ENCODE measurements at regions not wholly inside any gene's neighbourhood (a gene's known extent, or its start where the extent isn't known, plus 50 kb on each side); places are given as distances from the start of the nearest gene placed in this dataset.

DNA sequence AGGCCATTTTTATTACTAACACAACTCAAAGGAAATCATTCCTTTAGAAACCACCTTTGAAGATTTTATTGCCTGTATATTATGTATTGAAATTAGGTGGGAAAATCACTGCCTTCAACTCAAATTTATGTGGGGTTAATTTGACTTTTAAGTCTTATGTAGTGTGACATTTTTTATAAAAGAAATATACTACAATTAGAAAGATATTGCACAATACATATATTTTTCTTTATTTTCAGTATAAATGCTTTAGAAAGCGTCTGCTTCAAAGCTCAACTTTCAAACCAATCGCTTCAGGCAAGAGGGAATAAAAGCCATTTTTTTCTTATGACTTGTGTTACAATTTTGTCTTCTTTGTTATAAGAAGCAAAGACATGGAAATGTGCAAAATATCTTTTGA, 337.4 kb upstream of the ZWINT start:
- peaks cover 0 to 10% of the 10 kb centered on the region in 2 experiments for H3K9me3 ChIP-seq (ENCODE audit: control insufficient read depth in 1 of 2, insufficient read depth in 1 of 2, low read length in 2 of 2)
- no peaks in the 10 kb centered on the region for H3K27me3 ChIP-seq (ENCODE audit: control insufficient read depth in 1 of 2, insufficient read depth in 2 of 2, low read length in 2 of 2)
- no peaks in the 10 kb centered on the region for H3K36me3 Mint-ChIP-seq (ENCODE audit: low read depth)
- no peaks in the 10 kb centered on the region for H3K36me3 ChIP-seq (ENCODE audit: insufficient read depth, low read length)
- TF ChIP-seq, protein P1, sequence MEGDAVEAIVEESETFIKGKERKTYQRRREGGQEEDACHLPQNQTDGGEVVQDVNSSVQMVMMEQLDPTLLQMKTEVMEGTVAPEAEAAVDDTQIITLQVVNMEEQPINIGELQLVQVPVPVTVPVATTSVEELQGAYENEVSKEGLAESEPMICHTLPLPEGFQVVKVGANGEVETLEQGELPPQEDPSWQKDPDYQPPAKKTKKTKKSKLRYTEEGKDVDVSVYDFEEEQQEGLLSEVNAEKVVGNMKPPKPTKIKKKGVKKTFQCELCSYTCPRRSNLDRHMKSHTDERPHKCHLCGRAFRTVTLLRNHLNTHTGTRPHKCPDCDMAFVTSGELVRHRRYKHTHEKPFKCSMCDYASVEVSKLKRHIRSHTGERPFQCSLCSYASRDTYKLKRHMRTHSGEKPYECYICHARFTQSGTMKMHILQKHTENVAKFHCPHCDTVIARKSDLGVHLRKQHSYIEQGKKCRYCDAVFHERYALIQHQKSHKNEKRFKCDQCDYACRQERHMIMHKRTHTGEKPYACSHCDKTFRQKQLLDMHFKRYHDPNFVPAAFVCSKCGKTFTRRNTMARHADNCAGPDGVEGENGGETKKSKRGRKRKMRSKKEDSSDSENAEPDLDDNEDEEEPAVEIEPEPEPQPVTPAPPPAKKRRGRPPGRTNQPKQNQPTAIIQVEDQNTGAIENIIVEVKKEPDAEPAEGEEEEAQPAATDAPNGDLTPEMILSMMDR (IDR thresholded peaks at IDR 0.05): no peak
- DNase-seq: no peak
- H3K9me3 Mint-ChIP-seq: peaks cover 8% of the 10 kb centered on the region
- ATAC-seq (ENCODE audit: poor library complexity): no peak
- no peak overlapping the region for H3K4me3 Mint-ChIP-seq
- no peak overlapping the region for H3K27ac ChIP-seq (ENCODE audit: low read depth in 1 of 2, low read length in 2 of 2)
- CTCF ChIA-PET: no interaction called here
- no peak overlapping the region for H3K4me3 ChIP-seq (ENCODE audit: low read length)
- no peaks in the 10 kb centered on the region for H3K4me1 ChIP-seq (ENCODE audit: insufficient read depth, low read length)
- POLR2A ChIA-PET: no interaction called here
- no peaks in the 10 kb centered on the region for H3K4me1 Mint-ChIP-seq (ENCODE audit: low read depth)
- no peaks in the 10 kb centered on the region for H3K27me3 Mint-ChIP-seq
- intact Hi-C loops (cut with DNase I, micrococcal nuclease): no loop called here
- no peak overlapping the region for H3K27ac Mint-ChIP-seq

- Mint-ChIP-seq H3K27me3 (no peaks in the 10 kb centered on the region), H3K27ac (no peak overlapping the region), H3K9me3 (peaks cover 4% of the 10 kb centered on the region), H3K4me3 (no peak overlapping the region), H3K4me1 (ENCODE audit: low read depth) (no peaks in the 10 kb centered on the region), H3K36me3 (ENCODE audit: low read depth) (no peaks in the 10 kb centered on the region)
- H3K9me3 ChIP-seq (ENCODE audit: control insufficient read depth in 1 of 2, insufficient read depth in 1 of 2, low read length in 2 of 2): peaks cover 0 to 8% of the 10 kb centered on the region in 2 experiments
- H3K36me3 ChIP-seq (ENCODE audit: insufficient read depth, low read length): no peaks in the 10 kb centered on the region
- ATAC-seq (ENCODE audit: poor library complexity) (no peak), DNase-seq (no peak)
- TF ChIP-seq, protein P1 (IDR thresholded peaks at IDR 0.05): no peak
- no peaks in the 10 kb centered on the region for H3K4me1 ChIP-seq (ENCODE audit: insufficient read depth, low read length)
- H3K27ac ChIP-seq (ENCODE audit: low read depth in 1 of 2, low read length in 2 of 2): no peak overlapping the region
- H3K4me3 ChIP-seq (ENCODE audit: low read length): no peak overlapping the region
- H3K27me3 ChIP-seq (ENCODE audit: control insufficient read depth in 1 of 2, insufficient read depth in 2 of 2, low read length in 2 of 2): no peaks in the 10 kb centered on the region
- ChIA-PET POLR2A (no interaction called here), CTCF (no interaction called here)
- intact Hi-C loops (cut with DNase I, micrococcal nuclease): no loop called here
Observed at GRCh38 chr10:56679578-56679977, 318.5 kb upstream of the ZWINT start.

- H3K27ac ChIP-seq (ENCODE audit: low read depth in 1 of 2, low read length in 2 of 2): no peak overlapping the region
- H3K27ac Mint-ChIP-seq: no peak overlapping the region
- DNase-seq (no peak), ATAC-seq (ENCODE audit: poor library complexity) (no peak)
- TF ChIP-seq, protein P1 (IDR thresholded peaks at IDR 0.05): no peak
- no peaks in the 10 kb centered on the region for H3K27me3 Mint-ChIP-seq
- H3K9me3 Mint-ChIP-seq: peaks cover 5% of the 10 kb centered on the region
- ChIA-PET CTCF (no interaction called here), POLR2A (no interaction called here)
- no peak overlapping the region for H3K4me3 ChIP-seq (ENCODE audit: low read length)
- no peaks in the 10 kb centered on the region for H3K4me1 ChIP-seq (ENCODE audit: insufficient read depth, low read length)
- H3K4me1 Mint-ChIP-seq (ENCODE audit: low read depth): no peaks in the 10 kb centered on the region
- H3K27me3 ChIP-seq (ENCODE audit: control insufficient read depth in 1 of 2, insufficient read depth in 2 of 2, low read length in 2 of 2): no peaks in the 10 kb centered on the region
- H3K4me3 Mint-ChIP-seq: no peak overlapping the region
- no peaks in the 10 kb centered on the region for H3K36me3 Mint-ChIP-seq (ENCODE audit: low read depth)
- intact Hi-C loops (cut with DNase I, micrococcal nuclease): no loop called here
- H3K9me3 ChIP-seq (ENCODE audit: control insufficient read depth in 1 of 2, insufficient read depth in 1 of 2, low read length in 2 of 2): peaks cover 4% of the 10 kb centered on the region in 2 experiments
- no peaks in the 10 kb centered on the region for H3K36me3 ChIP-seq (ENCODE audit: insufficient read depth, low read length)
Observed at GRCh38 chr10:56662765-56663447, 301.8 kb upstream of the ZWINT start.

Measured in CD4-positive, alpha-beta T cell (primary cell).